SK-N-MC (cell line): ENCODE measurements at regions not wholly inside any gene's neighbourhood (a gene's known extent, or its start where the extent isn't known, plus 50 kb on each side); places are given as distances from the start of the nearest gene placed in this dataset.

Source experiments
- EZH2 ChIP-seq: fragments of 200-600 bp; sonication (generic); IDR thresholded peaks from one replicate; pipeline ENCODE4 v1.6.1; 2017; ENCODE audit warnings: antibody characterized with exemption
- FOXP2 ChIP-seq: optimal IDR thresholded peaks from 2 replicates; pipeline ENCODE3; 2011; ENCODE audit warnings: mild to moderate bottlenecking, moderate library complexity; ENCODE audit not compliant: insufficient read depth; ENCODE audit errors: extremely low read length, control extremely low read depth
- POLR2AphosphoS5 ChIP-seq: IDR thresholded peaks from 2 replicates; pipeline ENCODE4 v1.6.1; 2012; ENCODE audit warnings: mild to moderate bottlenecking, low read depth, low read length, borderline replicate concordance

- TF ChIP-seq POLR2AphosphoS5 (no peak), EZH2 (no peak), FOXP2 (no peak)
These were observed 194.8 kb upstream of the PFN2 start for GRCh38 chr3:150165396-150166094.
